ENCODE measurements at regions not wholly inside any gene's neighbourhood (a gene's known extent, or its start where the extent isn't known, plus 50 kb on each side); places are given as distances from the start of the nearest gene placed in this dataset.
"Not testable (repeated sequence)": the region's sequence is repeated elsewhere in the genome, so short reads cannot be mapped to it uniquely, and the experiment has no call there.

DNA sequence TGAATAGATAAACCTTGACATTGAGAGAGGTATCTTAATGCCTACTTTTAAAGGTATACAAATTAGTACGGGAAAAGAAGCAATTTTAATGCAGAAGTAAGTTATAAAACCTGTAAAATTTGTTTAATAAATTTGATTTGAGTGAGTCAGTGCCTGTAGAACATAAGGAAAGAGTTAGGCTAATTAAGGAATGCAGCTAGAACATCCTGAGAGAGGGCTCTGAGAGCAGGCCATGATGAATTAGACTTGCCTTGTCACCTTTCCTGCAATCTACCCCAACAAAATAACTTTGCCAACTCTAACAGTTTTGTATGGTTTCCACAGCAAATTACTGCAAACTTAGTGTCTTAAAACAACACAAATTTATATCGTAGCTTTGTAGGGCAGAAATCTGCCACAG lies 700.8 kb downstream of the RFPL4B start:
- DNase-seq (ENCODE audit: low spot score) = no peak

- no peak for DNase-seq (ENCODE audit: low spot score)
These were observed 701.6 kb downstream of the RFPL4B start for GRCh38 chr6:113048741-113049140.

- no peak for DNase-seq (ENCODE audit: low spot score)
These were observed 702.1 kb downstream of the RFPL4B start for GRCh38 chr6:113049190-113049589.

DNA sequence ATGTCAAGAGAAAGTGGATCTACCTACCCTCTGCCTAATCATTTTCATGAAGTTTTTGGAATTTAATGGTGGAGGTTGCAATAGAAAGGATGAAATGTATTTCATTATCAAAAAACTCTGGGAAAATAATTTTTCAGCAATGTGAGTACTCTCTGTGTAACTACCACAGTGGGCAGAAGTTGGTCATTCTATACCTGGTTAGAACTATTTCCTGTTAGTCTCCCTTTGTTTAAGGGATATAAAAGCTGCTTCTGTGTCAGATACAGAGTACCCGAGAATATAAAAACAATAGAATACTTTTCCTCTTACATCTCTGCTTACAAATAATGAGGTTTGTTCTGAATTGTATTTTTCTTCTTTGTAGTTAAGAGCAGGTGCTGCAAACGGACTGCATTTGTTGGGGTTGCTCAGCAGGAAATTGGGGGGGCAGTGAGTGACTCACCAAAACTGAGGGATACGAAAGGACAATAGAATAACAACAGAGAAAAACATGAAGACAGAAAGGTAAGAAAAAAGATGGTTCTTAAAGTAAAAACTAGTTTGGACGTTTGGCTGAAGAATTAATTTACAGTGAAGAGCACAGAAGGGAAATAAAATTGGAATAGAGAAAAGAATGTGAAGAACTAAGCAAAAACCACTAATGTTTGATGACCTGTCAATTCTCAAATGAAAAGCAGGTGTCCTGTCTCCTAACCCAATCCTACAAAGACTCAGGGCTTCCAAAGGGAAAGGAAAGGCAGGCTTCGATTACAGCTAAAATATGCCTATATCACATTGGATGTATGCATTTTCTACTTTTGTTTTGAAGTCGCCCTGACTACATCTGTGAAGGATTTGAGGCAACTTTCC lies 703.1 kb downstream of the RFPL4B start:
- no peak for DNase-seq (ENCODE audit: low spot score)

DNA sequence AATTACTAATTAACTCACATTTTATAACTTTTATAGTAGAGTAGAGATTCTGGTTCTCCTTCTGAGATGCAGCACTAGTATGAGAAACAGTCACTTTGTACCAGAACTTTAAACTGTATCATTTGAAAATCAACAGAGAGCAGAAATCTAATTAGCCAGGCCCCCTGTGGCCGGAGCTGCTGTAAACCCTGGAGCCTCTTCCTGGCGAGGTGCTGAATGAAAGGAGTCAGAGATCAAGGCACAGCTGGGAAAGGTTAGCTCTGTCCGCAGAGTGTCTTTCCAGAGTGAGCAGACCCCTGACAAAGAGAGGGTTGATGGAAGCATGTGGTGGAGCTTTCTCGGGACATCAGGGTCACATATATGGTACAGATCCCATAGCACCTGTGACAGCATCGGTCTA lies 703.8 kb downstream of the RFPL4B start:
- DNase-seq (ENCODE audit: low spot score) = no peak

DNA sequence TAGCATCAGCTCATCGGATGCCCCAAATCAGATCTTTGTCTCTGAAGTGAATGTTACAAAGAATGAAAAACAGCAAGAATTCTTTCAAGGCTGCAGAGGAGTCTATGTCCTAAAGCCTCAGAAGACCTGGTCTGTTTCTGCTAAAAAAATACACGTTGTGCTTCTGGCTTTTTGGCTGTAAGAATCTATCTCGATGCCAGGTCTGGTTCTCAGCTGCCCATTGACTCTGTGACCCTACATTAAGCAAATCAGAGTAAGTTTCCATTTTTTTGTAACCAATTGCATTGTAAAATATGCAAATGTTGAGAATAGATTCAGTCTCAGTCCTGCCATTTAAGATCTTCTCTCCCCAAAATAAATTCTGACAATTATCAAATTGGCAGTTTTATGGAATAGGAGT lies 705.4 kb downstream of the RFPL4B start:
- no peak for DNase-seq (ENCODE audit: low spot score)

DNA sequence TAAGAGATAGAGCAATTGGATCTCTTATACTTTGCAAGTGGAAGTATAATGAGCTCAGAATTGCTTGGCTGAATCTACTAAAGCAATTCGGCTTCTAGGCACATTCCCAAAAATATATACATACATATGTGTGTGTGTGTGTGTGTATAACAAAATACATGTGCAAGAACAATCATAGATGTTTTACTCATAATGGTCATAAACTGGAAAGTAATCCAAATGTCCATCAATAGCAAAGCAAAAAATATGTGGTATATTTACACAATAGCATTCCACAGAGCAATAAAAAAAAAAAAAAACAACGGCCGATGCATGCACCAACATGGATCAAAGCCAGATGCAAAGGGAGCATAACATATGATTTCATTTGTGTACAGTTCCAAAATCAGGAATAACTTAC lies 707.9 kb downstream of the RFPL4B start:
- DNase-seq (ENCODE audit: low spot score) = no peak

DNA sequence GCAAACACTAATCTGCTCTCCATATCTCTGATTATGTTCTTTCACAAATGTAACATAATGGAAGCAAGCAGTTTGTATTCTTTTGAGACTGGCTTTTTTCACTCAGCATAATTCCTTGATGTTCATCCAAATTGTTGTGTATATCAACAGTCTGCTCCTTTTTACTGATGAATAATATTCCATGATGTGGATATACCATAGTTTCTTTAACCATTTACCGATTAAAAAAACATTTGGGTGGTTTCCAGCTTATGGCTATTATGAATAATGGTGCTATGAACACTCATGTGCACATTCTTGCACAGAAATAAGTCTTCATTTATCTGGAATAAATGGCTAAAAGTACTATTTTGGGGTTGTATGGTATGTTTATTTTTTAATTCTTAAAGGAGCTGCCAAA lies 708.9 kb downstream of the RFPL4B start:
- no peak for DNase-seq (ENCODE audit: low spot score)

GRCh38 chr6:113057567-113058053 lies 710.5 kb downstream of the RFPL4B start:
- DNase-seq (ENCODE audit: low spot score) = no peak

DNA sequence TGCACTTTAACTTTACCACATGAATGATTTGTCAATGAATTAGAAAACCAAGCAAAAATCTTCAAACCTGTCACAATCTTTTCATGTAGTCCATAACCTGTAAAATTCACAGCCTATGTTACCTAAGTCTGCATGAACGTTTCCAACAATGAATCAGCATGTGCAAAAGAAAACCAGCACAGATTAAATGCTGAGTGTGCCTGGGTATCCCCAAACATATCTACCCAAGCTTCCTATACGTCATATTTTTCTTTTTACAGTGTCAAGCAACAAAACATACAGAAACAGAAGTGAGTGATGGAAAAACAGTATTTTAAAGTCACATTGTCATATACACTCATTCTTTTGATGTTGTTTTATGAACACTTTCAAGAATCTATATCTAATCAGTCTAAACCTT lies 713.5 kb downstream of the RFPL4B start:
- DNase-seq (ENCODE audit: low spot score) = no peak

- DNase-seq (ENCODE audit: low spot score) = no peak
These were observed 718.5 kb downstream of the RFPL4B start for GRCh38 chr6:113065611-113066010.

DNA sequence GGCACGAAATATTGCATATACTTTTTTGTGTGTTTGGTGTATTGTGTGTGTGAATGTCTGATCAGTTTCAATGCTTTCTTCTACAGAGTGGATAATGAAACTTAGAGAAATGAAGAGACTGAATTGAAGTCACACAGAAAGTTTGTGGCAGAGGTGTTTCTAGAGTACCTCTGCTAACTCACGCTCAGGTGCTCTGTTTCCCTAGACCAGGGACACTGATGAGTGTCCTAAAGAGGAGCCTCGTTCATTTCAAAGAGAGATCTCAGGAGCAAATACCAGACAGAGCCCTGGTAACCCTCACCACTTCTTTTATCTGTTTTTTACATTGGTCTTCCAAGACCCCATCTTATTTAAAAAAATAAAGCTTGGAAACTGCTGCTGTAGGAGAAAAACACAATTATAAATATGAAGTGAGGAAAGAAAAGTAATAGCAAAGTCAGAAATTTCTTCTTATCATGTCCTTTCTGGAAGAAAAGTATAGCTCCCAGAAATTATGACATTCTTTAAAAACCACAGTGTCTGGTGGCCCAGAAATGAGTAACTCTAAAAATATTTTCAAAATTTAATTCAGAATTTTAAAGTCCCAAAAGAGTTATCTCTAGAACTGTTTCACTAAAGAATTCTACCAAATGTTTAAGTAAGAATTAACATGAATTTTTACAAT lies 720.6 kb downstream of the RFPL4B start:
- no peak for DNase-seq (ENCODE audit: low spot score)

GRCh38 chr6:113068570-113068969 lies 721.4 kb downstream of the RFPL4B start:
- no peak for DNase-seq (ENCODE audit: low spot score)

DNA sequence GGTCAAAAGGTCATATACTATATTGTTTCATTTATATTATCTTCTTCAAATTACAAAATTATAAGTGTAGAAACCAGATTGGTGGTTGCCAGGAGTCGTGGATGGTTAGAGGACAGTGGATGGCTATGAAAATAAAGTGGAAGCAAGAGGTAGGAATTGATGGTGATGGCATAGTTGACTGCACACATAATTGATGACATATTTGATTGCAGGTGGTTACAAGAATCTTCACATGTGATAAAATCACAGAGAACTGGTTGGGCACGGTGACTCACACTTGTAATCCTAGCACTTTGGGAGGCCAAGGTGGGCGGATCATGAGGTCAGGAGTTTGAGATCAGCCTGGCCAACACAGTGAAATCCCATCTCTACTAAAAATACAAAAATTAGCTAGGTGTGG lies 723.6 kb downstream of the RFPL4B start:
- DNase-seq (ENCODE audit: low spot score) = not testable (repeated sequence)

DNA sequence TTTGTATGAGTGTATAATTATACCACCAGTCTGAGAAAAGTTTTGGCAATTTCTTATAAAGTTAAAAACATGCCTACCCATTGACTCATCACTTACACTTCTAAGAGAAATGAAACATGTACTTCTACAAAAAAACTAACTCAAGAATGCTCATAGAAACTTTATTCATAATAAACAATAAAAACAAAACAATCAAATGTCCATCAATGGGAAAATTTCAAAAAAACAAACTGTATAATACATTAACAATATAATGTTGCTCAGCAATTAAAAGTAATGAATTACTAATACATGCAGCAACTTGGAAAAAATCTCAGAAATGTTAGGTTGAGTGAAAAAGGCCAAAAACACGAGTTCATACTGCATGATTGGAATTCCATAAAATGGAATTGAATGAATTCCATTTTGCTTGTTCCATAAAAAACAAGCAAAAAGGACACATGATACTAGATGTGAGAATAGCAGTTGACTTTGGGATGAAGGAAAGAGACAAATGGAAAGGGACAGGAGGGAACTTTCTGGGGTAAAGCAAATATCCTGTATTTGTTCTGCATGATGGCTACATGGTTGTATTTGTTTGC lies 726.6 kb downstream of the RFPL4B start:
- no peak for DNase-seq (ENCODE audit: low spot score)

DNA sequence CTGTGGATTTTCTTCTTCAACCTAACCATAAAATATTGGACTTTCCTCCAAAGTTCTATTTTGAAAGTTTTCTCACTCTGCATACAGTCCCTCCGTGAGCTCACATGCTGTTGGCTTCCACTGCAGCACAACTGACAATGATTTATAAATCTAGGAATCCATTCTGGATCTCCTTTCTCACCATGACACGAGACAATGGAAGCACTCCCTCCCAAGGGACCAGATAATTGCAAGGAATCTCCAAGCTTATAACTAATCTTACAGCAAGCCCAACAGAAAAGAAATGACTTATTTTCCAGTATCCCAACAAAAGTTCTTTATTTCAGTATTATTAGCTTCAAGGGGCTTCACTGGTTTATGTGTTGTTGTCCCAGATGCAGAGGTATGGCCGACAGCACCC lies 729.0 kb downstream of the RFPL4B start:
- no peak for DNase-seq (ENCODE audit: low spot score)

DNA sequence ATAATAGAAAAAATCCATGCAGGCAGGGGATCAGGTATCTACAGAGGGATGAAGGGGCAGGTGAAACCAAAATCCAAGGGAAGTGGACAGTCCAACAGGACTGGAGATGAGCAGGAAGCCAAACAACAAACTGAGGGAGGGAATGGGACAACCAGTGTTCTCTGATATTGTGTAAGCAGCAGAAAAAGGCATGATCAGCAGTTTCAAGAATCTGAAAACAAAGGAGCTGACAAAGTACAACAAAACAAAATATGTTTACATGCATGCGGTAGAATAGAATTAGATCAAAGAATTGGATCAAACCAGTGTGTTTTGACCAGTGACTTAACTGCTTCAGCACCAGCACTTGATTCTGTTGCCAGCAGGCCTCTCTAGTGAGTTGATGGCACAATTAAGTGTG lies 729.7 kb downstream of the RFPL4B start:
- no peak for DNase-seq (ENCODE audit: low spot score)

DNA sequence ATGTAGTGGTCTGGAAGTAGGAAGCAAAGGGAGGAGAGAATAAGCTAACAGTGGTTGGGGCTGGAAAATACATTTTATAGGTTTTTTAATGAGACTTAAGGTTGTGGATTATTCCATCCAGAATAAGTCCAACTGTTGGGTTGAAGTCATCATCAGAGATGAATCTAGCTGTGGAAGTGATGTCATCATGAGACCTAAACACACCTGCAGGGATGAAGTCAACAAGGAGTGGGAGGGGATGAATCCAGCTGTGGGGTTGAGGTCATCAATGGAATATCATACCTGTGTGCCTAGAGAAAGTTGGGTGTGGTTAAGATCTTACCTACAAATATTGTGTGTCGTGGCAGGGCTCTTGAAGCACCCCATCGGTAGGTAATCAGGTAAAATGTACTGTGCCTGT lies 730.7 kb downstream of the RFPL4B start:
- no peak for DNase-seq (ENCODE audit: low spot score)

- DNase-seq (ENCODE audit: low spot score) = no peak
These were observed 731.7 kb downstream of the RFPL4B start for GRCh38 chr6:113078791-113079190.

- no peak for DNase-seq (ENCODE audit: low spot score)
These were observed 735.6 kb downstream of the RFPL4B start for GRCh38 chr6:113082745-113083144.

GRCh38 chr6:113083947-113084346 lies 736.8 kb downstream of the RFPL4B start:
- no peak for DNase-seq (ENCODE audit: low spot score)

DNA sequence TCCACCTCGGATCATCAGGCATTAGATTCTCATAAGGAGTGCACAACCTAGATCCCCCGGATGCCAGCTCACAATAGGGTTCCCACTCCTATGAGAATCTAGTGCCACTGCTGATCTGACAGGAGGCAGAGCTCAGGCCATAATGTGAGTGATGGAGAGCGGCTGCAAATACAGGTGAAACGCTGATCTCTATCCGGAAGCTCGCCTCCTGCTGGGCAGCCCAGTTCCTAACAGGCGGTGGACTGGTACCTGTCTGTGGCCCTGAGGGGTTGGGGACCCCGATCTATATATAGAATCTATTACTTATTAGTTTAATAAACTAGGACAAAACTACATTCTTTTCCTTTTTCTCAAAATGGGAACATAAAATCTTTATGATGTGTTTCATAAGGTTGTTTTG lies 741.9 kb downstream of the RFPL4B start:
- DNase-seq (ENCODE audit: low spot score) = no peak

DNA sequence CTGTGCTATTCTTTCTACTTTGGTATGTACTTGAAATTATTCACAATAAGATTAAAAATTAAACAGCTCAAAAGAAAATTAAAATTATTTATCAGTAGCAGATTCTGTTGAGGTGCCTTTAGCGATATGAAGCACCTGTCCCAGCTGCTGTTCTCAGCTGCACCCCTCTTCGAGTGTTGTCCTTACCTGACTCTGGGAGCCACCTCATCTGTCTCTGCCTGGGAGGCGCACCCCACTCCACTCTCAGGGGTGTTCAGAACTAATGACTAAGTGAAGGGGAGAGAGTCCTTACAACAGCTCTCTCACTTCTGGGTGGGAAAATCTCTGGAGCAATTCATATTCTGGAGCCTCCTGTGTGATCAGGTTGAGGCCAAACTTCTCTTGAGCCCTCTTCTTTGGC lies 745.7 kb downstream of the RFPL4B start:
- DNase-seq (ENCODE audit: low spot score) = no peak

Data from activated CD4-positive, alpha-beta T cell treated with anti-CD3 and anti-CD28 coated beads, Interleukin-2, Interleukin-4, amounts not matched to agents 100 ng/mL and 50 ng/mL, durations not matched to agents 16 hours and 8 hours (primary cell).